A673 (cell line): ENCODE measurements at regions not wholly inside any gene's neighbourhood (a gene's known extent, or its start where the extent isn't known, plus 50 kb on each side); places are given as distances from the start of the nearest gene placed in this dataset.

Source experiments
- EZH2 ChIP-seq: fragments of 200-600 bp; sonication (generic); IDR thresholded peaks from 2 replicates; pipeline ENCODE4 v1.6.1; 2017; ENCODE audit warnings: borderline replicate concordance, low read depth, mild to moderate bottlenecking, mixed read lengths, antibody characterized with exemption, low read length; ENCODE audit not compliant: poor library complexity, severe bottlenecking
- TF ChIP-seq, protein P1 (sequence below): fragments of 300-800, 200-600 bp; sonication (generic); conservative IDR thresholded peaks from 2 replicates; pipeline ENCODE4 v1.5.1; 2017; ENCODE audit warnings: low read depth, mild to moderate bottlenecking, antibody characterized with exemption, low read length, moderate library complexity, mixed read lengths

DNA sequence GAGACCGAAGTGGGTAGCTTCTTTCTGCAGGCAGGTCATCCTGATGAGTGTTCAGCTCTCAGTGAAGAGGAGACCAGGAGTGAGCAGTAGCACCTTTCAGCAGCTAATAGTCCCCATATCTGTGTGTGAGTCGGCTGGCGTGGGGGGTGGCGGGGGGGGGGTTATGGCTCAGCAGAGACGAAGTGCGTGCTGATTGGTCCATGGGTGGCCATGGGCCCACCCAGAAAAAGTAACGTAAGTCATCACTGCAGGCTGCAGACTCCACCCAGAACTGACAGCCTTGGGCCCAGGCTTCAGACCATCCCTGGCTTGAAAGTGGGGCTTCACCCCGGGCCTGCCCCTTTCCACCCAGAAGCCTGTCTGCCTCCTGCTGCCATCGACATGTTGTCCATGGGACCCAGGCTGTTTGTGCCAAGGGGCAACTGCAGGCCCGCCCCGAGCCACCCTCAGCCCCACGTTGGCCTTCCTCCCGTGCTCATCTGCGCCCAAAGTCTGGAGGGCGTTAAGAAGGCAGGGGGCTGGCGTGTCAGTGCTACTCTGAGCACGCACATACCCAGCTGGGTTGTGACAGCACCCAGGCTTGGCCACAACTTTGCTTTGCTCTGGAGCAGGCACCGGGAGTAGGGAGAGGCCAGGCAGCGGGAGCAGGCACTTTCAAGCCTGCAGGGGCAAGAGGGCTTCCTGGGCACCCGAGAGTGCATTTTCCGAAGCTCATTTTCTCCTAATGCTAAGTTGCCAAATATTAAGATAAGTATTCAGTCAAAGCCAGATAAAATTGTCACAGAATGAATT is 511.7 kb upstream of the CDIN1 start:
- TF ChIP-seq, protein P1, sequence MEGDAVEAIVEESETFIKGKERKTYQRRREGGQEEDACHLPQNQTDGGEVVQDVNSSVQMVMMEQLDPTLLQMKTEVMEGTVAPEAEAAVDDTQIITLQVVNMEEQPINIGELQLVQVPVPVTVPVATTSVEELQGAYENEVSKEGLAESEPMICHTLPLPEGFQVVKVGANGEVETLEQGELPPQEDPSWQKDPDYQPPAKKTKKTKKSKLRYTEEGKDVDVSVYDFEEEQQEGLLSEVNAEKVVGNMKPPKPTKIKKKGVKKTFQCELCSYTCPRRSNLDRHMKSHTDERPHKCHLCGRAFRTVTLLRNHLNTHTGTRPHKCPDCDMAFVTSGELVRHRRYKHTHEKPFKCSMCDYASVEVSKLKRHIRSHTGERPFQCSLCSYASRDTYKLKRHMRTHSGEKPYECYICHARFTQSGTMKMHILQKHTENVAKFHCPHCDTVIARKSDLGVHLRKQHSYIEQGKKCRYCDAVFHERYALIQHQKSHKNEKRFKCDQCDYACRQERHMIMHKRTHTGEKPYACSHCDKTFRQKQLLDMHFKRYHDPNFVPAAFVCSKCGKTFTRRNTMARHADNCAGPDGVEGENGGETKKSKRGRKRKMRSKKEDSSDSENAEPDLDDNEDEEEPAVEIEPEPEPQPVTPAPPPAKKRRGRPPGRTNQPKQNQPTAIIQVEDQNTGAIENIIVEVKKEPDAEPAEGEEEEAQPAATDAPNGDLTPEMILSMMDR: no peak
- TF ChIP-seq EZH2: no peak
